ENCODE measurements at regions not wholly inside any gene's neighbourhood (a gene's known extent, or its start where the extent isn't known, plus 50 kb on each side); places are given as distances from the start of the nearest gene placed in this dataset.
A peak's percentile ranks its signal among the peaks of the same experiment; 100 is the strongest.
"Not testable (repeated sequence)": the region's sequence is repeated elsewhere in the genome, so short reads cannot be mapped to it uniquely, and the experiment has no call there.

DNA sequence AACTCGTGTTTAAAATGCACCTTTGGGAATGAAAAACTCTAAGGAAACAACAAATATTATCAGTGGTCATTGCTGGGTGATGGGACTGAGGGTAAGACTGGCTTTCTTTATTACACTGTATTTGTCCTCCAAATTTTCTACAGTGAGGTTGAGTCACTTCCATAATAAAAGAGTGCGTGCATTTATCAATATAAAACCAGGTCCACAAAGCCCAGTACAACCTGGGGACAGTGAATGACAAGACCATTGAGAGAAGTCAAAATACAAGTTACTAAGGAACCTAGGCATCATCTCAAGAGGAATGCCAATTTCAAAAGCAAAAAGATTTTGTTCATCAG lies 76.4 kb downstream of the MAGED4 start:
- in situ Hi-C loops (cut with MboI; ENCODE audit: low sequenced_read_pairs, unreplicated experiment), result no loop called here
- TF ChIP-seq, protein P1, sequence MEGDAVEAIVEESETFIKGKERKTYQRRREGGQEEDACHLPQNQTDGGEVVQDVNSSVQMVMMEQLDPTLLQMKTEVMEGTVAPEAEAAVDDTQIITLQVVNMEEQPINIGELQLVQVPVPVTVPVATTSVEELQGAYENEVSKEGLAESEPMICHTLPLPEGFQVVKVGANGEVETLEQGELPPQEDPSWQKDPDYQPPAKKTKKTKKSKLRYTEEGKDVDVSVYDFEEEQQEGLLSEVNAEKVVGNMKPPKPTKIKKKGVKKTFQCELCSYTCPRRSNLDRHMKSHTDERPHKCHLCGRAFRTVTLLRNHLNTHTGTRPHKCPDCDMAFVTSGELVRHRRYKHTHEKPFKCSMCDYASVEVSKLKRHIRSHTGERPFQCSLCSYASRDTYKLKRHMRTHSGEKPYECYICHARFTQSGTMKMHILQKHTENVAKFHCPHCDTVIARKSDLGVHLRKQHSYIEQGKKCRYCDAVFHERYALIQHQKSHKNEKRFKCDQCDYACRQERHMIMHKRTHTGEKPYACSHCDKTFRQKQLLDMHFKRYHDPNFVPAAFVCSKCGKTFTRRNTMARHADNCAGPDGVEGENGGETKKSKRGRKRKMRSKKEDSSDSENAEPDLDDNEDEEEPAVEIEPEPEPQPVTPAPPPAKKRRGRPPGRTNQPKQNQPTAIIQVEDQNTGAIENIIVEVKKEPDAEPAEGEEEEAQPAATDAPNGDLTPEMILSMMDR (IDR thresholded peaks at IDR 0.05; ENCODE audit: borderline replicate concordance, control extremely low read depth, extremely low read depth, insufficient read depth, missing control alignments), result no peak

GRCh38 chrX:52261463-52262194 lies 76.9 kb downstream of the MAGED4 start:
- peak; percentile 85 for DNase-seq (ENCODE audit: low spot score)
- in situ Hi-C loops (cut with MboI; ENCODE audit: low sequenced_read_pairs, unreplicated experiment), result no loop called here
- TF ChIP-seq, protein P1 (IDR thresholded peaks at IDR 0.05; ENCODE audit: borderline replicate concordance, control extremely low read depth, extremely low read depth, insufficient read depth, missing control alignments), result peak; percentile 73

More for the DNA sequence above, 76.4 kb downstream of the MAGED4 start:
- no peak for DNase-seq (ENCODE audit: low spot score)

GRCh38 chrX:52262195-52262546 lies 77.5 kb downstream of the MAGED4 start:
- in situ Hi-C loops (cut with MboI; ENCODE audit: low sequenced_read_pairs, unreplicated experiment), result no loop called here
- no peak for DNase-seq (ENCODE audit: low spot score)
- TF ChIP-seq, protein P1 (IDR thresholded peaks at IDR 0.05; ENCODE audit: borderline replicate concordance, control extremely low read depth, extremely low read depth, insufficient read depth, missing control alignments), result no peak

DNA sequence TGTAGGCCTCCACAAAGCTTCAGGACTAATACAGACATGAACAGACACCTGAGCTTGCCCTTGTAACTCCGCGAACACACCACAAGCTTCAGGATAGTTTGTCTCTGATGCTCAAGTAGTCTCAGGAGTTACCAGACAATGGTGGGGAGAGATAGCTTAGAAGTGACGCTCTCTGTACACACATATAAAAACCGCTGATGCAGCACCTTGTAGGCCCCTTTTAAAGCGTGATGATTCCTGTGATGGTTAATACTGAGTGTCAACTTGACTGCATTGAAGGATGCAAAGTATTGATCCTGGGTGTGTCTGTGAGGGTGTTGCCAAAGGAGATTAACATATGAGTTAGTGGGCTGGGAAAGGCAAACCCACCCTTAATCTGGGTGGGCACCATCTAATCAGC lies 78.7 kb downstream of the MAGED4 start:
- TF ChIP-seq, protein P1 (IDR thresholded peaks at IDR 0.05; ENCODE audit: borderline replicate concordance, control extremely low read depth, extremely low read depth, insufficient read depth, missing control alignments), result no peak
- in situ Hi-C loops (cut with MboI; ENCODE audit: low sequenced_read_pairs, unreplicated experiment), result no loop called here
- no peak for DNase-seq (ENCODE audit: low spot score)

- TF ChIP-seq, protein P1 (IDR thresholded peaks at IDR 0.05; ENCODE audit: borderline replicate concordance, control extremely low read depth, extremely low read depth, insufficient read depth, missing control alignments), result no peak
- in situ Hi-C loops (cut with MboI; ENCODE audit: low sequenced_read_pairs, unreplicated experiment), result no loop called here
- DNase-seq (ENCODE audit: low spot score), result no peak
Measured at GRCh38 chrX:52265713-52266112, 81.0 kb downstream of the MAGED4 start.

DNA sequence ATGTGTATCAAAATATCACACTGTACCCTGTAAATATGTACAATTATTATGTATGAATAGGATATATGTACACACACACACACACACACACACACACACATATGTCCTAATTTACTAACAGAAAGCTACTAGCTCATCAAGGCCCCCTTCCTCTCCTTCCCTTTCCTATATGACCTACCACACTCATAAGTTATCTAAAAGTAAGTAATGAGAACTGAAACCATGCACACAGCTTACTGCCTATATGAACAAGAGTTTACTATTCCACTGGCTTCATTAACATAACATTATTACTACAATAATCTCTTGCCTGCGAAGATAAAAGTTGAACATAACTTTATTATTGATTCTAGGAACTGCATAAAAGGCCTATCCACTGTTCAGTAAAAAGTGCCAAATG lies 83.8 kb downstream of the MAGED4 start:
- in situ Hi-C loops (cut with MboI; ENCODE audit: low sequenced_read_pairs, unreplicated experiment); DNase-seq (ENCODE audit: low spot score): not testable (repeated sequence)

- TF ChIP-seq, protein P1 (IDR thresholded peaks at IDR 0.05; ENCODE audit: borderline replicate concordance, control extremely low read depth, extremely low read depth, insufficient read depth, missing control alignments), result no peak
- in situ Hi-C loops (cut with MboI; ENCODE audit: low sequenced_read_pairs, unreplicated experiment), result no loop called here
Measured at GRCh38 chrX:52270453-52271116, 85.9 kb downstream of the MAGED4 start.

More at GRCh38 chrX:52270453-52271116, 85.9 kb downstream of the MAGED4 start:
- no peak for DNase-seq (ENCODE audit: low spot score)

All from GM13976 (cell line).